ENCODE measurements at regions not wholly inside any gene's neighbourhood (a gene's known extent, or its start where the extent isn't known, plus 50 kb on each side); places are given as distances from the start of the nearest gene placed in this dataset.

GRCh38 chr1:173395762-173396161 is 81.4 kb upstream of the PRDX6 start:
- Mint-ChIP-seq H3K36me3 (ENCODE audit: insufficient read depth) (no peaks in the 10 kb centered on the region), H3K9me3 (ENCODE audit: low read depth) (no peaks in the 10 kb centered on the region), H3K27me3 (no peaks in the 10 kb centered on the region), H3K27ac (no peak overlapping the region), H3K4me1 (ENCODE audit: low read depth) (no peaks in the 10 kb centered on the region), H3K4me3 (ENCODE audit: low read depth) (no peak overlapping the region)
- no peak for TF ChIP-seq CTCF (IDR thresholded peaks at IDR 0.05; ENCODE audit: unreplicated experiment)
- no peak for DNase-seq (ENCODE audit: low spot score, unreplicated experiment)

GRCh38 chr1:173400387-173400995 is 76.6 kb upstream of the PRDX6 start:
- H3K27ac Mint-ChIP-seq, result no peak overlapping the region
- no peaks in the 10 kb centered on the region for H3K27me3 Mint-ChIP-seq
- no peak for DNase-seq (ENCODE audit: low spot score, unreplicated experiment)
- H3K9me3 Mint-ChIP-seq (ENCODE audit: low read depth), result no peaks in the 10 kb centered on the region
- no peaks in the 10 kb centered on the region for H3K36me3 Mint-ChIP-seq (ENCODE audit: insufficient read depth)
- TF ChIP-seq CTCF (IDR thresholded peaks at IDR 0.05; ENCODE audit: unreplicated experiment), result no peak
- no peak overlapping the region for H3K4me3 Mint-ChIP-seq (ENCODE audit: low read depth)
- H3K4me1 Mint-ChIP-seq (ENCODE audit: low read depth), result no peaks in the 10 kb centered on the region

GRCh38 chr1:173403996-173404395 is 73.1 kb upstream of the PRDX6 start:
- DNase-seq (ENCODE audit: low spot score, unreplicated experiment), result no peak
- Mint-ChIP-seq H3K4me1 (ENCODE audit: low read depth) (no peaks in the 10 kb centered on the region), H3K27ac (no peak overlapping the region), H3K27me3 (no peaks in the 10 kb centered on the region), H3K4me3 (ENCODE audit: low read depth) (no peak overlapping the region), H3K9me3 (ENCODE audit: low read depth) (no peaks in the 10 kb centered on the region), H3K36me3 (ENCODE audit: insufficient read depth) (no peaks in the 10 kb centered on the region)
- TF ChIP-seq CTCF (IDR thresholded peaks at IDR 0.05; ENCODE audit: unreplicated experiment), result no peak

GRCh38 chr1:173405281-173405680 is 71.9 kb upstream of the PRDX6 start:
- TF ChIP-seq CTCF (IDR thresholded peaks at IDR 0.05; ENCODE audit: unreplicated experiment), result no peak
- Mint-ChIP-seq H3K4me1 (ENCODE audit: low read depth) (no peaks in the 10 kb centered on the region), H3K27ac (no peak overlapping the region), H3K9me3 (ENCODE audit: low read depth) (no peaks in the 10 kb centered on the region), H3K4me3 (ENCODE audit: low read depth) (no peak overlapping the region), H3K27me3 (no peaks in the 10 kb centered on the region), H3K36me3 (ENCODE audit: insufficient read depth) (no peaks in the 10 kb centered on the region)
- no peak for DNase-seq (ENCODE audit: low spot score, unreplicated experiment)

- Mint-ChIP-seq H3K27ac (no peak overlapping the region), H3K9me3 (ENCODE audit: low read depth) (no peaks in the 10 kb centered on the region), H3K4me3 (ENCODE audit: low read depth) (no peak overlapping the region), H3K27me3 (no peaks in the 10 kb centered on the region), H3K36me3 (ENCODE audit: insufficient read depth) (no peaks in the 10 kb centered on the region), H3K4me1 (ENCODE audit: low read depth) (no peaks in the 10 kb centered on the region)
- TF ChIP-seq CTCF (IDR thresholded peaks at IDR 0.05; ENCODE audit: unreplicated experiment), result no peak
- DNase-seq (ENCODE audit: low spot score, unreplicated experiment), result no peak
These were observed 71.3 kb upstream of the PRDX6 start for GRCh38 chr1:173405834-173406233.

Data from progenitor cell of endocrine pancreas (in vitro differentiated cells).